Activated CD4-positive, alpha-beta T cell treated with anti-CD3 and anti-CD28 coated beads for 4 hours (primary cell): ENCODE measurements at regions not wholly inside any gene's neighbourhood (a gene's known extent, or its start where the extent isn't known, plus 50 kb on each side); places are given as distances from the start of the nearest gene placed in this dataset.
A peak's percentile ranks its signal among the peaks of the same experiment; 100 is the strongest.
"Not testable (repeated sequence)": the region's sequence is repeated elsewhere in the genome, so short reads cannot be mapped to it uniquely, and the experiment has no call there.

Source experiments
- DNase-seq, 2 donors: peaks; one replicate each; pipeline ENCODE4 v3.0.0-alpha.2; 2020

GRCh38 chr6:27163834-27164233 lies 83.7 kb upstream of the PRSS16 start:
- no peak for DNase-seq

DNA sequence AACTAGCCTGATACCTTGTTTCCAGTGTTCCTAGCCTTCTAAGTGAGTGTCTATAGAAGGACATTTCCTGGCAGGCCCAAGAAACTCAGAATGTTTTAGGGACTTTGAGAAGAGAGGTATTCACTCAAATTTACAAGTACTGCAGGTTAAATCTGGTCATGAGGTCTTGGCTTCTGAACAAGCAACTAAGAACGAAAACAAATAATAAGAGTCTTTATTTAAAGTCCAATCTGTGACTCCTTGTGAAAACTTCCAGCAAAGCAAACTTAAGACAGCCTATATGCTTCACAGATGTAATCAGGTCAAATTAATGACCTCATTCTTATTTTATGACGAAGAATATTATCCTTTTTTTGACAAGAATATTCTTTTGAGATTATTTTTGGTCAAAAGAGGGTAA lies 79.4 kb upstream of the PRSS16 start:
- DNase-seq: no peak

- no peak for DNase-seq
Observed at GRCh38 chr6:27168586-27169443, 78.7 kb upstream of the PRSS16 start.

GRCh38 chr6:27172524-27173231 lies 74.8 kb upstream of the PRSS16 start:
- not testable (repeated sequence) for DNase-seq

DNA sequence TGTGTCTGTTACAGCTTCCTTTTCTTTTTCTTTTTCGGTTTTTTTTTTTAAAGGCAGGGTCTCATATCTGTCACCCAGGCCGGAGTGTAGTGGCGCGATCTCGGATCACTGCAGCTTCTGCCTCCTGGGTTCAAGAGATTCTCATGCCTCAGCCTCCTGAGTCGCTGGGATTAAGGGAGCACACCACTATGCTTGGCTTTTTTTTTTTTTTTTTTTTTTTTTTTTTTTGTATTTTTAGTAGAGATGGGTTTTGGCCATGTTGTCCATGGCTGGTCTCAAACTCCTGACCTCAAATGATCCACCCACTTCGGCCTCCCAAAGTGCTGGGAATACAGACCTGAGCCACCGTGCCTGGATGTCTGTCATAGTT lies 74.3 kb upstream of the PRSS16 start:
- not testable (repeated sequence) for DNase-seq

GRCh38 chr6:27174958-27175357 lies 72.5 kb upstream of the PRSS16 start:
- no peak for DNase-seq

DNA sequence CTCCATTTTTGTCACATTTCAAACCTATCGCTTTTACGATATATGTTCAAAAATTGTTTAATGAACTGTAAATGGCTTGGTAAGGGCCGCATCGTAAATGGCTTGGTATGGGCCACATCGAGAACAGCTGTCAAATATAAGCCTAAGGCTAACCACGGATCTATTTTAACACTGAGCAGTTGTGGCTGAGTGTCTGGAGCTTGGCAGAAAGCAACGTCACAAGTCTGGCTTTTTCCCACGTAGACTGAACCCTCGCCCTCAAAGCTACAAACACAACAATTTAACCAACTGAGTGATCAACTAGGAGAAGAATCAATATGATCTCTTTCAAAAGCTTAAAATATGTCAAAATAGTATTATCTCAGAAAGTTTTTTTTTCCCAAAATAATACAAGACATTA lies 71.4 kb upstream of the PRSS16 start:
- DNase-seq: no peak

DNA sequence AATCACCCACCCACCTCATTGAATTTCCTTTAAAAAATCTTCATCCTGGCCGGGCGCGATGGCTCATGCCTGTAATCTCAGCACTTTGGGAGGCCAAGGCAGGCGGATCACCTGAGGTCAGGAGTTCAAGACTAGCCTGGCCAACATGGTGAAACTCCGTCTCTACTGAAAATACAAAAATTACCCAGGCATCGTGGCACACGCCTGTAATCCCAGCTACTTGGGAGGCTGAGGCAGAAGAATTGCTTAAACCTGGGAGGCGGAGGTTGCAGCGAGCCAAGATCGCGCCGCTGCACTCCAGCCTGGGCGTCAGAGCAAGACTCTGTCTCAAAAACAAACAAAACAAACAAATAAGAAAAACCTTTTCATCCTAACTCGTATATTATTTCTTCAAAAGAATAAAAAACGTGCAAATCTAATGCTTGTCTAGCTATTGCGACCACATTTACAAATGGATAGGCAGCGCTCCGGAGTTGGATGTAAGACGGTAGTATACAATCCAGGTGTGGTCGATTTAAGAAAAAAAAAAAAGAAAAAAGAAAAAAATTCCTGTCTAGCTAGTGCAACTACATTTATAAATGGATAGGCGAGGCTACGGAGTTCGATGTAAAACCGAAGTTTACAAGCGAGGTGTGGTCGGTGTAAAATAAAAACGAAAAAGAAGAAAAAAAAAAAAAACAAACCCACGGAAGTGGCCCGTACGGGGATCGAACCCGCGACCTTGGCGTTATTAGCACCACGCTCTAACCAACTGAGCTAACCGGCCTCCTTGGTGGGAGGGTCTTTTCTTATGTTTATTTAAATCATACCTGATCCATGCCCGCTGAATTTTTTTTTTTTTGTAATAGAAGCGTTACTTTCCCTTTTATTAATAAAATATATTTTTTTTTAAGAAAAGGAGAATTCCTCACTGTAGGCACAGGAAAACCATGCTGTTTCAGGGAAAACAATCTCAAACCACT lies 70.7 kb upstream of the PRSS16 start:
- peak; percentile 54 to 73 for DNase-seq

- DNase-seq: peak; percentile 65 to 73
Observed at GRCh38 chr6:27177485-27178406, 69.8 kb upstream of the PRSS16 start.

DNA sequence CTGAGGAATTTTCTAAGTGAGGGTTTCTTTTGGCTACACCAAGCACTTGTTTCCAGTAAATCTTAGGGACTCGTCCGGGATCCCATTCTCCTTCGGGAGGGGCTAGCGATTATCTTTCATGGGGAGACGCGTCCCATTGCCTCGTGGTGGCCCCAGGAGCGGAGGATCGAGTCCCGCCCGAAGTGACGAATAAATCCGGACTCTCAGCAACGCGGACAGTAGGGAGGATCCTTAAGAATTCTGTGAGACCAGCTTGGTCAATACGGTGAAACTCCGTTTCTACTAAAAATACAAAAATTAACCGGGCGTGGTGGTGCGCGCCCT lies 69.1 kb upstream of the PRSS16 start:
- no peak for DNase-seq

GRCh38 chr6:27178860-27179259 lies 68.6 kb upstream of the PRSS16 start:
- no peak for DNase-seq

DNA sequence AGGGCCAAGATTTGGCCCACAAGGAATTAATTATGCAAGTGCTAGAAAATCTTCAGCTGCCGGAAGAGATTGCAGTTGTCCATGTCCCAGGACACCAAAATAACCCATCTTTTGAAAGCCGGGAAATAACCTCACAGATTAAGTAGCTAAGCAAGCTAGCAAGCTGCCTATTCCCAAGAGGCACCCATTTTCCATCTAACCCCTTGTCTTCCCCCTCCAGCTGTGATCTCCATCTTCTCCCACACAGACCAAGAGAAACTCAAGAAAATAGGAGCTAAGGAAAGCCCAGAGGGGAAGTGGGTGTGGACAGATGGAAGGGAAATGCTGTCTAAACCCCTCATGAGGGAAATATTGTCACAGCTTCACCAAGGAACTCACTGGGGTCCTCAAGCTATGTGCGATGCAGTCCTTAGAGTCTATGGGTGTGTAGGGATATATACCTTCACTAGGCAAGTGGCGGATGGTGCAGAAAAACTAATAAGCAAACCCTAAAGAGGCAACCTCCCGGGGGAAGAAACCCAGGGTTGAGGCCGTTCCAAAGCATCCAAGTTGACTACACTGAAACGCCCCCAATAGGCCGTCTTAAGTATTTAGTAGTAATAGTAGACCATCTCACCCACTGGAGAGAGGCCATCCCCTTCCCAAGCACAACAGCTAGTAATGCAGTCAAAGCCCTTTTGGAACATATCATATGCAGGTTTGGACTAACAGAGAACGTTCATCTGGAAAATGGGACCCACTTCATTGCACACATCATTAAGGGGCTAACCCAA lies 64.3 kb upstream of the PRSS16 start:
- no peak for DNase-seq

- DNase-seq: no peak
Observed at GRCh38 chr6:27187231-27188060, 60.1 kb upstream of the PRSS16 start.

- peak; percentile 27 to 28 for DNase-seq
Observed at GRCh38 chr6:27188061-27188884, 59.2 kb upstream of the PRSS16 start.

DNA sequence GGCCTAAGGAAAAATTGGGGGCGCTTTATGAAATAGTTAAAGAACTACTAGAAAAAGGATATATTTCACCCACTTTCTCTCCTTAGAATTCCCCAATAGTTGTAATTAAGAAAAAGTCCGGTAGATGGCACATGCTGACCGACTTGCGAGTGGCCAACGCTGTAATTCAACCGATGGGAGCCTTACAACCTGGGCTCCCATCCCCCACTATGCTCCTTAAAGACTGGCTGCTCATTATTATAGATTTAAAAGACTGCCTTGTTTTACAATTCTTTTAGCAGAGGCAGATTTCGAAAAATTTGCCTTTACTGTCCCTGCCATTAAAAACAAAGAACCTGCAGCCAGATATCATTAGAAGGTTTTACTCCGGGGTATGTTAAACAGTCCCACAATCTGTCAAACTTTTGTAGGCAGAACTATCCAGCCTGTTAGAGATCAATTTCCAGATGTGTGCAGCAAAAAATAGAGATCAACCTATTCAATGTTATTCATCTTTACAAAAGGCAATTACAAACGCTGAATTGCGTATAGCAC lies 58.5 kb upstream of the PRSS16 start:
- DNase-seq: peak; percentile 57 to 62

GRCh38 chr6:27190126-27190525 lies 57.4 kb upstream of the PRSS16 start:
- no peak for DNase-seq

- not testable (repeated sequence) for DNase-seq
Observed at GRCh38 chr6:27194453-27194852, 53.0 kb upstream of the PRSS16 start.

GRCh38 chr6:27195547-27195946 lies 52.0 kb upstream of the PRSS16 start:
- DNase-seq: not testable (repeated sequence)
